H1 (cell line): ENCODE measurements at regions not wholly inside any gene's neighbourhood (a gene's known extent, or its start where the extent isn't known, plus 50 kb on each side); places are given as distances from the start of the nearest gene placed in this dataset.

Source experiments
- FOSL1 ChIP-seq: IDR thresholded peaks from 2 replicates; pipeline ENCODE4 v1.6.1; 2011; ENCODE audit warnings: mild to moderate bottlenecking, low read depth, low read length, moderate library complexity; ENCODE audit not compliant: insufficient read depth
- POLR2A ChIP-seq, 2 experiments: IDR thresholded peaks; 1 replicate in 1 of 2; 2 replicates in 1 of 2; pipeline ENCODE4 v1.6.1; 2011; ENCODE audit warnings: low read depth in 2 of 2, low read length in 2 of 2, mild to moderate bottlenecking in 2 of 2; ENCODE audit errors: control extremely low read depth in 1 of 2
- RXRA ChIP-seq: IDR thresholded peaks from 2 replicates; pipeline ENCODE4 v1.6.1; 2011; ENCODE audit warnings: low read depth, mild to moderate bottlenecking, low read length, moderate library complexity; ENCODE audit not compliant: insufficient read depth
- SRF ChIP-seq: IDR thresholded peaks from 2 replicates; pipeline ENCODE4 v1.6.1; 2011; ENCODE audit warnings: mild to moderate bottlenecking, low read depth, low read length, moderate library complexity
- TF ChIP-seq, protein P1 (sequence below): IDR thresholded peaks from 2 replicates; pipeline ENCODE4 v1.6.1; 2011; ENCODE audit warnings: low read length, improper control_type of control experiment
- TF ChIP-seq, protein P2 (sequence below): IDR thresholded peaks from 2 replicates; pipeline ENCODE4 v1.6.1; 2012; ENCODE audit warnings: inconsistent platforms

DNA sequence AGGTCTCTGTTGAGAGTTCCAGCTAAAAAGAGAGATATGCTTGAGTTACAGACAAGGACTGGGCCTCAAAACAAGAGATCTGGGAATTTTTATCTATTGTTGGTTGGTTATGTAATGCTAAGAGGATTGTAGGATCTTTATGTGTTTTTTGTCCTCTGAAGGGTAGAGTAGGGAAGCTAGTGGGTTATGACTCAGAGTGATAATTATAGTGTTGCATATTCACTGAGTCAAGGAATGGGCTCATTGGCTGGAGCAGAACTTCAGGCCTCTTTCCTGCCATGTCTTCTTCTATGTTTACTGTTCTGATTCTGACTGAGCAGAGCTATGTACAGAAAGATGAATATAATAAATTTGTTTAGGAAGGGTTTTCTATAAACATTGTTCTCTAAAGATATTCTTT lies 66.1 kb upstream of the NOX3 start (continued):
- TF ChIP-seq, protein P1, sequence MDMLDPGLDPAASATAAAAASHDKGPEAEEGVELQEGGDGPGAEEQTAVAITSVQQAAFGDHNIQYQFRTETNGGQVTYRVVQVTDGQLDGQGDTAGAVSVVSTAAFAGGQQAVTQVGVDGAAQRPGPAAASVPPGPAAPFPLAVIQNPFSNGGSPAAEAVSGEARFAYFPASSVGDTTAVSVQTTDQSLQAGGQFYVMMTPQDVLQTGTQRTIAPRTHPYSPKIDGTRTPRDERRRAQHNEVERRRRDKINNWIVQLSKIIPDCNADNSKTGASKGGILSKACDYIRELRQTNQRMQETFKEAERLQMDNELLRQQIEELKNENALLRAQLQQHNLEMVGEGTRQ = no peak
- TF ChIP-seq POLR2A (IDR thresholded peaks at IDR 0.05; ENCODE audit: control extremely low read depth in 1 of 2, low read depth in 2 of 2, low read length in 2 of 2) (no peak), RXRA (no peak), SRF (no peak), FOSL1 (no peak)
- TF ChIP-seq, protein P2, sequence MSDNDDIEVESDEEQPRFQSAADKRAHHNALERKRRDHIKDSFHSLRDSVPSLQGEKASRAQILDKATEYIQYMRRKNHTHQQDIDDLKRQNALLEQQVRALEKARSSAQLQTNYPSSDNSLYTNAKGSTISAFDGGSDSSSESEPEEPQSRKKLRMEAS = no peak
